SK-MEL-5 (cell line): ENCODE measurements at regions not wholly inside any gene's neighbourhood (a gene's known extent, or its start where the extent isn't known, plus 50 kb on each side); places are given as distances from the start of the nearest gene placed in this dataset.

ENCODE experiments used
- DNase-seq: peaks from one replicate; pipeline ENCODE4 v3.0.0-alpha.2; 2016; ENCODE audit warnings: low read depth, low spot score
- in situ Hi-C: cut with HindIII; loops from 2 replicates; pipeline ENCODE4 v1.10.0; 2016; ENCODE audit warnings: low sequenced_read_pairs, high pct_unique_total_duplicates, low pct_unique_long_range_greater_than_20kb

DNA sequence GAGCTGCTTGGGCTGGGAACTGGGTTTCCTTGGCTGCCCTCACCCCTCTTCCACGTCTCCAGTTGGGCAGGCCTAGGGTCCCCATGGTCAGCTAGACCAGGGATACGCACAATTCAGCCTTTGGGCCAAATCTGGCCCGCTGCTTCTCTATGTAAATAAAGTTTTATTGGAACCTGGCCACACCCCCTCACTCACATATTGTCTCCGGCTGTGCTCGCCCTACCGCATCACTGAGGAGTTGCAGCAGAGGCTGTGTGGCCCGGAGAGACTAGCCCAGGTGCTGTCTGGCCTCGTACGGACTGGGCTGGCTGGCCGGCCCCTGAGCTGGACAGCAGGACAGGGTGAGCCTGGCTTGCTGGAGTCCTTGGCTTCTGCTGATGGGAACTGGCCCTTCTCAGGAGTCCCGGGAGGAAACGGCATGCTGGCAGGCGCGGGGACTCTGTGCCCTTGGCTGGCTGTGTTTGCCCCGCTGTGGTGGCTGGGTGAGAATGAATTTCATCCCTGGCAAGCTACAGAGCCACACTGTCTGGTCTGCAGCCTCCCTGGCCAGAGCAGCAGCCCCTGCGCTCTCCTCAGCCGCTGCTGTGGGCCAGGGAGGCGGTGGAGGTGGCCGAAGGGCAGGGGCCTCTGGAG is 82.0 kb downstream of the ENGASE start:
- in situ Hi-C loops: no loop called here
- peak; percentile 23 for DNase-seq

DNA sequence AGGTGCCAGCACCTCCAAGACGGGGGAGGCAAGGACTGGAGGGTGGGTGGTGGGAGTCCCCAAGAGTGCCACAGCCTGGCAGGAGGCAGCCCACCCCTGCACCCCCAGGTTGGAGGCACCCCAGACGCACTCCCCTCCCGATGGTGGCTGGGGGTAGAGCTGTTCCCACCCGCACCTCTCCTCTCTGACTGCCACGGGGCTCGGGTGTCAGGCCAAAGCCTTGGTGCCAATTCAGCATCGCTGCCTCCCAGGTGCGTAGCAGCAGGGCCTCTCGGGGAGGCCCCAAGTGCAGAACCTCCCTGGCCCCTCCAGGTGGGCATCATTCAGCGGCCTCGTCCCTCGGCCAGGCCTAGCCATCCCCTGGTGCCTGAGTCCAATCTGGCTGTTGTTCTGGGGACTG is 81.1 kb downstream of the ENGASE start:
- DNase-seq: no peak
- in situ Hi-C loops: no loop called here

- DNase-seq: no peak
- in situ Hi-C loops: no loop called here
Measured at GRCh38 chr17:79154951-79155585, 80.4 kb downstream of the ENGASE start.

DNA sequence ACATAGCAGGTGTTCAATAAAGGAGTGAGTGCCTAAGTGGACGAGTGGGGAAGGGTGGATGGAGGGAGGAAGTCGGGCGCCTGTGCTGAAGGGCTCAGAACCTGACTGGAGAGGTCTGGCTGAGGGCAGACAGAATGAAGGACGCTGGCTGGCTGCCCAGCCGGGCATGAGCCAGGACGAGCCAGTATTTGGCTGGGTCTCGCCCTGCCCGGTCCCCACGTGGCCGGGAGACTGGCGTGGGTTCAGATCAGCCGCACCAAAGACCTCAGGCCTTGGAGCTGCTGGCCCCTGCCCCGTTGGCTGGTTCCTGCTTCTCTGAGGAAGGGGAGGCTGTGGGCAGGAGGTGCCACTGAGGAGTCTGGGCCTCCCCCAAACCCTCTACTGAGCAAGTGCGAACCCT is 79.8 kb downstream of the ENGASE start:
- DNase-seq: no peak
- in situ Hi-C loops: no loop called here

DNA sequence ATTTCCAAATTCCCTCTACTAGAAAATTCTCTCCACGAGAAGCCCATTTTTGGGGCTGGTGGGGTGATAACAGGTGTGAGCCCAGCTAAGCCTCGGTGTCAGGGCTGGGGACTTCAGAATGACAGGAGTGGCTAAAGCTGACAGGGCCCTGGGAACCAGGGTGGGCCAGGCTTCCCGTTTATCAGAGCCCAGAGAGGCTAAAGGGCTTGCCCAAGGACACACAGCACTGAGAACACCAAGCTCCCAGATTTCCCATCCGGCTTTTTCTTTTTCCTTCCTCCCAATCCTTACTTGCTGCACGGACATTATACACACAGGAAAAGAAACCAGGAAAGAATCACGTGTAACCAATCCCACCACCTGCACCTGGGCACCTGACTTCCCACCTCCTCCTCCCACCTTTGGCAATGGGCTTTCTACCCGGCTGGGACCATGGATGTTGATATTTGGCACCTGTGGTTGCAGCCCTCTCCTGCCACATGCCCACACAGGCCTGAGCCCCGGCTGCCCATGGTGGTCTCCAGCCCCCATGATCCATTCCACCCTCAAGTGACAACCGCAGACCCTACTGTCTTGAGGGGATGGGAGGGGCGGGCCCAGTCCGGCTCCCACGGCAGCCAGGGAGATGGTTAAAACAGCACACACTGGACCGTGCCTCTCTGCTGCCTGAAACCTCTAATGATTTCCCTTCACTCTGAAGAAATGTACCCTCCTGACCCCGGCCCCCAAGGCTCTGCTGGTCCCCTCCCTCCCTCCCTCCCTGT is 78.9 kb downstream of the ENGASE start:
- in situ Hi-C loops: no loop called here

DNA sequence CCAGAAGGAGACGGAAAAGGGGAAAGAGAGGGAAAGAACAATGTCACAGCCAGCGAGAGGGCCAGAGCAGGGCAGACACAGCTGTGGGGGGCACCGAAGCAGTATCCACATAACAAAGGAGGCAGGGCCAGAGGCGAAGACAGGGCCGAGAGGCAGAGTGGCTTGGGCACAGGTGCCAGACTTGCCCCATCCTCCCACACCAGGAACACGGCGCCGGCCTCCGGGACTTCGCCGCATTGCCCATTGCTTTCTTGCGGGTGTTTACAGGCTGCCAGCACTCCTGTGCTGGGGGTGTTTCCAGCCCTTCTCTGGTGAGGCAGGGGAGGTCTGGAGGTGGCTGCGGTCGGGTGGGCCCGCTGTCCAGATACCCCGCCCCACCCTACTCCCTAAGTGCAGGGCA is 78.0 kb downstream of the ENGASE start:
- in situ Hi-C loops: no loop called here
- no peak for DNase-seq

More for the DNA sequence above, 78.9 kb downstream of the ENGASE start:
- DNase-seq: no peak

GRCh38 chr17:79152110-79152509 is 77.5 kb downstream of the ENGASE start:
- in situ Hi-C loops: no loop called here
- no peak for DNase-seq

- DNase-seq: no peak
- in situ Hi-C loops: no loop called here
Measured at GRCh38 chr17:79150799-79151198, 76.2 kb downstream of the ENGASE start.

GRCh38 chr17:79150035-79150733 is 75.6 kb downstream of the ENGASE start:
- in situ Hi-C loops: no loop called here
- DNase-seq: no peak

DNA sequence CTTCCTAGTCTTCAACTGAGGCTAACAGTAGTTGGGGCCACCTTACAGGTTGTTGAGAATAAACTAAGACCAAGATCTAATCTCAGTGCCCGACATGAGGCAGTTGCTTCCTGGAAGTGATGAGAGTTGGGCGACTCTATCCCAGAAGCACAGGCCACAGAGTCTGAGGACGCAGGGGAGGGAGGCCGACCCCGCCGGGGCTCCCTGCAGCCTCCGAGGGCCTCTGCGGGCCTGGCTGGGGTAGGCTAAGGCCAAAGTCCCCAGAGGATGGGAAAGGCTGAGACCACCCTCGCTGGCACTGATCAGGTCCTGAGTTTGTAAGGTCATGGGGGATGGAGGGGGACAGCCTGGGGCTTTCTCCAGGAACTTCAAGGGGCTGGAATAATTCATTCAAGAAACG is 74.0 kb downstream of the ENGASE start:
- no peak for DNase-seq
- in situ Hi-C loops: no loop called here

- DNase-seq: peak; percentile 49
- in situ Hi-C loops: no loop called here
Measured at GRCh38 chr17:79147746-79148506, 73.3 kb downstream of the ENGASE start.

GRCh38 chr17:79146562-79146961 is 71.9 kb downstream of the ENGASE start:
- in situ Hi-C loops: no loop called here
- no peak for DNase-seq

DNA sequence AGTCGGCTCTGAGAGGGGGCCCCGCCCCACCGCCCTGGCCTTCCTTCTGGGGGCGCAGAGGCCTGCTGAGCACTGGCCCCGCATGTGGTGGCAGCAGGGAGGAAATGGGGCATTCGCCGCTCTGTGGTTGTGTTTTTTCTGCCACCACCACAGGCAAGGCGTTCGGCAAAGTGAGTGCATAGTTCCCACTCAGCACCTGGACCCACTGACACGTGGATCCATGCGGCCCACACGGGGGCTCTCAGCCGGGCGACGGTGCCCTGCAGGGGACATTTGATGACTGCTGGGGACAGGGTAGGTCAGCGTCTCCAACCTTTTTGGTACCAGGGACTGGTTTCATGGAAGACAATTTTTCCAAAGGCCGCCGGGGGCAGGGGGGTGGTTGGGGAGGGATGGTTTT is 70.9 kb downstream of the ENGASE start:
- no peak for DNase-seq
- in situ Hi-C loops: no loop called here

GRCh38 chr17:79144133-79144532 is 69.5 kb downstream of the ENGASE start:
- peak; percentile 35 for DNase-seq
- in situ Hi-C loops: no loop called here

- in situ Hi-C loops: no loop called here
- no peak for DNase-seq
Measured at GRCh38 chr17:79142375-79142774, 67.8 kb downstream of the ENGASE start.

DNA sequence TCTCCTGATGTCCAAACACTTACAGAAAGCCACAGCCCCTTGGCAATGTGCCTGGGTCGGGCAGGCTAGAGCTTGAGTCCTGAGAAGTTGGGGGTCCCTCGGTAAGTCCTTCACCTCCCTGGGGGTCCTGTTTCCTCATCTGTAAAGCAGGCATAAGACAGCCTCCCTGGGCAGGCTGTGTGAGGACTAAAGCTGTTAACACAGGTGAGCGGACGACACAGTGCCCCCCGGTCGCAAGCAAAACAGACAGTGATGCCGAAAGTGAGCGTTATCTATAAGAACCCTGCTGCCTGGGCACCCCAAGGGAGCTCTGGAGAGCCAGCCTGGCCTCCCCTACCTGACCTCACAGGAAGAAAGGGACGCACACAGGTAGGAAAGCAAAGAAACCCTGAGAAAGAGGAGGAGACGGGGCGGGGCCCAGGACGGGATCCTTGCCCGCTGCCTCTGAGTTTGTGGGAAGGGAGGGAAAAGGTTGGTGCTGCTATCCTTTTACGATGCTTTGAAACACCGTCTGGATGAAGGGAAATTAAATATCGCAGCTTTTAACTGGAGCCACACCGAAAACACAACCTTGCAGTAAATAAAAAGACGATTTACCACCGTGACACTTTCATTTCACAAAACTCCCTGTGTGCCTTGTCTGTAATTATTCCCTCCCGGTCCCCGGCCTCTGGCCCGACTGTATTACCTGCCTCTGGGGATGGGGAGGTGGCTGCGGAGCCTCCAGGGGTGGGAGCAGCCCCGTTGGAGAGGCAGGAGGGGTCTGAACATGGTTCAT is 67.1 kb downstream of the ENGASE start:
- DNase-seq: no peak
- in situ Hi-C loops: no loop called here

GRCh38 chr17:79138826-79139225 is 64.2 kb downstream of the ENGASE start:
- DNase-seq: no peak
- in situ Hi-C loops: no loop called here
